Endothelial cell of umbilical vein (primary cell): ENCODE measurements at regions not wholly inside any gene's neighbourhood (a gene's known extent, or its start where the extent isn't known, plus 50 kb on each side); places are given as distances from the start of the nearest gene placed in this dataset.

Source experiments
- BruUV-seq: library from RNA; stranded (reverse); fragments of 400-500 nt; replicated peaks from 2 replicates; lab custom pipeline; 2021; lab: Mats Ljungman, UMichigan
- CTCF ChIA-PET: fragments of 300-600, 350-600 bp; sonication (Branson Sonifier 250); formaldehyde crosslinking; loops from one replicate; lab custom pipeline; 2021; ENCODE audit warnings: antibody characterized with exemption, inconsistent platforms; lab: Charles Lee
- POLR2A ChIA-PET: fragments of 300-600, 350-600 bp; sonication (Branson Sonifier 250); formaldehyde crosslinking; loops from one replicate; lab custom pipeline; 2021; ENCODE audit warnings: antibody characterized with exemption, inconsistent platforms; lab: Charles Lee
- DNase-seq: peaks from one replicate; pipeline ENCODE4 v3.0.0-alpha.2; 2011; ENCODE audit warnings: low read depth, low spot score
- FAIRE-seq: peaks from 2 replicates; lab custom pipeline; 2011; peaks lifted over from hg19 to GRCh38; lab: Jason Lieb, UNC
- H2AFZ ChIP-seq: 2 replicates; pipeline ENCODE4 v1.6.0; 2012; ENCODE audit warnings: low read depth, low read length, control low read depth, inconsistent platforms
- H3K27ac ChIP-seq: 2 replicates; pipeline ENCODE4 v1.5.1; 2011; ENCODE audit warnings: low read depth, mild to moderate bottlenecking, control low read depth, low read length, moderate library complexity; ENCODE audit not compliant: insufficient read depth
- H3K27me3 ChIP-seq, 2 experiments: 2 replicates each; pipeline versions ENCODE4 v1.6.0 to v1.6.1; 2011; ENCODE audit warnings: low read length in 2 of 2, mixed read lengths in 1 of 2; ENCODE audit not compliant: control insufficient read depth in 2 of 2, insufficient read depth in 2 of 2
- H3K36me3 ChIP-seq, 2 experiments: 2 replicates in 1 of 2; 3 replicates in 1 of 2; pipeline ENCODE4 v1.5.1; 2011; ENCODE audit warnings: low read length in 2 of 2, mild to moderate bottlenecking in 1 of 2, moderate library complexity in 1 of 2; ENCODE audit not compliant: control insufficient read depth in 2 of 2, insufficient read depth in 2 of 2; ENCODE audit errors: extremely low read depth in 1 of 2
- H3K4me1 ChIP-seq: 3 replicates; pipeline ENCODE4 v1.5.1; 2011; ENCODE audit warnings: mild to moderate bottlenecking, low read length; ENCODE audit not compliant: control insufficient read depth, insufficient read depth; ENCODE audit errors: extremely low read depth
- H3K4me2 ChIP-seq: 2 replicates; pipeline ENCODE4 v1.6.1; 2011; ENCODE audit warnings: low read length, control low read depth, mixed read lengths; ENCODE audit not compliant: insufficient read depth
- H3K4me3 ChIP-seq, 3 experiments: fragments of 200-600 bp in 1 of 3; sonication (generic), shearing (Covaris generic) in 1 of 3; replicated peaks in 1 of 3; 2 replicates each; pipeline ENCODE4 v1.5.1; 2011 to 2016; ENCODE audit warnings: control low read depth in 3 of 3, low read length in 3 of 3, mild to moderate bottlenecking in 2 of 3, inconsistent platforms in 1 of 3, low read depth in 1 of 3, moderate library complexity in 1 of 3; ENCODE audit not compliant: insufficient read depth in 1 of 3
- H3K79me2 ChIP-seq: 2 replicates; pipeline ENCODE4 v1.6.0; 2012; ENCODE audit warnings: low read length, inconsistent platforms; ENCODE audit not compliant: control insufficient read depth, insufficient read depth
- H3K9ac ChIP-seq: replicated peaks from 2 replicates; pipeline ENCODE3; 2011; ENCODE audit warnings: low read length, control low read depth; ENCODE audit not compliant: insufficient read depth; ENCODE audit errors: extremely low read depth
- H3K9me1 ChIP-seq: replicated peaks from 3 replicates; pipeline ENCODE4 v1.6.0; 2011; ENCODE audit warnings: mild to moderate bottlenecking, low read length; ENCODE audit not compliant: control insufficient read depth, insufficient read depth; ENCODE audit errors: extremely low read depth
- H3K9me3 ChIP-seq: replicated peaks from 2 replicates; pipeline ENCODE4 v1.5.1; 2012; ENCODE audit warnings: low read length, inconsistent platforms; ENCODE audit not compliant: control insufficient read depth, insufficient read depth
- H4K20me1 ChIP-seq: replicated peaks from 2 replicates; pipeline ENCODE3; 2011; ENCODE audit warnings: mild to moderate bottlenecking, low read length; ENCODE audit not compliant: control insufficient read depth, insufficient read depth; ENCODE audit errors: extremely low read depth
- CTCF ChIP-seq, 2 donors: IDR thresholded peaks; 1 replicate in 1 of 2; 2 replicates in 1 of 2; pipeline ENCODE4 v1.5.1; 2011; ENCODE audit warnings: low read length in 2 of 2, mild to moderate bottlenecking in 2 of 2, moderate library complexity in 2 of 2, control low read depth in 1 of 2, inconsistent platforms in 1 of 2, low read depth in 1 of 2; ENCODE audit not compliant: insufficient read depth in 1 of 2; ENCODE audit errors: extremely low read depth in 1 of 2
- EZH2 ChIP-seq: IDR thresholded peaks from 2 replicates; pipeline ENCODE4 v1.6.1; 2012; ENCODE audit warnings: borderline replicate concordance, low read depth, mild to moderate bottlenecking, moderate library complexity, low read length, inconsistent platforms; ENCODE audit not compliant: severe bottlenecking
- FOS ChIP-seq: IDR thresholded peaks from 2 replicates; pipeline ENCODE4 v1.6.1; 2011; ENCODE audit warnings: mild to moderate bottlenecking, low read length, moderate library complexity, borderline replicate concordance; ENCODE audit not compliant: insufficient read depth
- GATA2 ChIP-seq: IDR thresholded peaks from 2 replicates; pipeline ENCODE4 v1.7.0; 2011; ENCODE audit warnings: low read depth, mild to moderate bottlenecking, moderate library complexity, mixed read lengths, low read length; ENCODE audit not compliant: insufficient read length, insufficient read depth
- JUN ChIP-seq: IDR thresholded peaks from 2 replicates; pipeline ENCODE4 v1.6.1; 2011; ENCODE audit warnings: borderline replicate concordance, low read depth; ENCODE audit not compliant: insufficient read length, insufficient read depth
- MAX ChIP-seq: IDR thresholded peaks from 2 replicates; pipeline ENCODE4 v1.6.1; 2011; ENCODE audit not compliant: insufficient read depth, insufficient read length
- MYC ChIP-seq: IDR thresholded peaks from one replicate; pipeline ENCODE4 v1.6.1; 2011; ENCODE audit warnings: mild to moderate bottlenecking, low read depth, low read length
- POLR2A ChIP-seq: IDR thresholded peaks from 2 replicates; pipeline ENCODE4 v1.6.1; 2012; ENCODE audit warnings: low read depth, mild to moderate bottlenecking, control low read depth, low read length
- POLR2AphosphoS5 ChIP-seq: IDR thresholded peaks from 2 replicates; pipeline ENCODE4 v1.6.1; 2012; ENCODE audit warnings: low read depth, mild to moderate bottlenecking, control low read depth, low read length, moderate library complexity; ENCODE audit not compliant: insufficient read depth
- dilution Hi-C: fragments of 300-500 bp; cut with MboI; formaldehyde crosslinking; loops from one replicate; pipeline ENCODE4 v1.15.0; 2019; ENCODE audit warnings: low sequenced_read_pairs; ENCODE audit not compliant: extremely low pct_ligation_motif_present
- intact Hi-C: fragments of 100-400 bp; cut with micrococcal nuclease; formaldehyde crosslinking; loops from one replicate; pipeline ENCODE4 v1.10.0; 2022

GRCh38 chr2:59399126-59399525, 1154.3 kb downstream of the BCL11A start:
- Histone ChIP-seq H4K20me1 (no peaks in the 10 kb centered on the region), H3K79me2 (no peaks in the 10 kb centered on the region), H2AFZ (no peak overlapping the region), H3K4me1 (no peaks in the 10 kb centered on the region), H3K27me3 (no peaks in the 10 kb centered on the region), H3K27ac (no peak overlapping the region), H3K4me2 (no peak overlapping the region), H3K36me3 (no peaks in the 10 kb centered on the region), H3K9me1 (no peaks in the 10 kb centered on the region), H3K9me3 (peaks cover 1% of the 10 kb centered on the region), H3K9ac (no peak overlapping the region), H3K4me3 (no peak overlapping the region)
- intact Hi-C loops (no loop called here), dilution Hi-C loops (no loop called here)
- TF ChIP-seq GATA2 (no peak), JUN (no peak), EZH2 (no peak), MYC (no peak), CTCF (IDR thresholded peaks at IDR 0.05; ENCODE audit: extremely low read depth in 1 of 2, insufficient read depth in 1 of 2, low read depth in 1 of 2, low read length in 2 of 2) (no peak), POLR2A (no peak), POLR2AphosphoS5 (no peak), FOS (no peak), MAX (no peak)
- FAIRE-seq (no peak), DNase-seq (no peak)
- no TSS peak for BruUV-seq
- ChIA-PET CTCF (no interaction called here), POLR2A (no interaction called here)
